HG03095 (cell line): ENCODE measurements at regions not wholly inside any gene's neighbourhood (a gene's known extent, or its start where the extent isn't known, plus 50 kb on each side); places are given as distances from the start of the nearest gene placed in this dataset.

Source experiments
- ATAC-seq: cut with Tn5 transposase; IDR thresholded peaks from one replicate; pipeline ENCODE4 v1.9.1; 2021; ENCODE audit warnings: moderate library complexity; ENCODE audit not compliant: unreplicated experiment

- ATAC-seq, result no peak
Measured at GRCh38 chr14:39851202-39851601, 419.0 kb upstream of the FBXO33 start.

GRCh38 chr14:39847852-39848251, 415.6 kb upstream of the FBXO33 start:
- no peak for ATAC-seq

- no peak for ATAC-seq
Measured at GRCh38 chr14:39847194-39847593, 415.0 kb upstream of the FBXO33 start.

- no peak for ATAC-seq
Measured at GRCh38 chr14:39843881-39844280, 411.6 kb upstream of the FBXO33 start.

- no peak for ATAC-seq
Measured at GRCh38 chr14:39841088-39841487, 408.9 kb upstream of the FBXO33 start.

GRCh38 chr14:39827901-39828655, 395.8 kb upstream of the FBXO33 start:
- ATAC-seq, result peak; percentile 98

GRCh38 chr14:39812532-39813320, 380.5 kb upstream of the FBXO33 start:
- no peak for ATAC-seq

- ATAC-seq, result no peak
Measured at GRCh38 chr14:39807271-39807670, 375.0 kb upstream of the FBXO33 start.

GRCh38 chr14:39784461-39784860, 352.2 kb upstream of the FBXO33 start:
- no peak for ATAC-seq

- no peak for ATAC-seq
Measured at GRCh38 chr14:39781466-39781865, 349.2 kb upstream of the FBXO33 start.

- no peak for ATAC-seq
Measured at GRCh38 chr14:39773387-39774126, 341.3 kb upstream of the FBXO33 start.

GRCh38 chr14:39772627-39773026, 340.4 kb upstream of the FBXO33 start:
- ATAC-seq, result no peak

- no peak for ATAC-seq
Measured at GRCh38 chr14:39768589-39768988, 336.4 kb upstream of the FBXO33 start.

GRCh38 chr14:39766397-39767000, 334.3 kb upstream of the FBXO33 start:
- no peak for ATAC-seq

GRCh38 chr14:39765676-39766075, 333.4 kb upstream of the FBXO33 start:
- ATAC-seq, result no peak

- no peak for ATAC-seq
Measured at GRCh38 chr14:39763402-39763890, 331.2 kb upstream of the FBXO33 start.

GRCh38 chr14:39762576-39763401, 330.6 kb upstream of the FBXO33 start:
- peak; percentile 54 for ATAC-seq

- peak; percentile 57 for ATAC-seq
Measured at GRCh38 chr14:39755269-39755878, 323.1 kb upstream of the FBXO33 start.

- ATAC-seq, result no peak
Measured at GRCh38 chr14:39740454-39740853, 308.2 kb upstream of the FBXO33 start.

GRCh38 chr14:39739796-39740195, 307.6 kb upstream of the FBXO33 start:
- no peak for ATAC-seq
